ENCODE measurements at regions not wholly inside any gene's neighbourhood (a gene's known extent, or its start where the extent isn't known, plus 50 kb on each side); places are given as distances from the start of the nearest gene placed in this dataset.
"Not testable (repeated sequence)": the region's sequence is repeated elsewhere in the genome, so short reads cannot be mapped to it uniquely, and the experiment has no call there.

DNA sequence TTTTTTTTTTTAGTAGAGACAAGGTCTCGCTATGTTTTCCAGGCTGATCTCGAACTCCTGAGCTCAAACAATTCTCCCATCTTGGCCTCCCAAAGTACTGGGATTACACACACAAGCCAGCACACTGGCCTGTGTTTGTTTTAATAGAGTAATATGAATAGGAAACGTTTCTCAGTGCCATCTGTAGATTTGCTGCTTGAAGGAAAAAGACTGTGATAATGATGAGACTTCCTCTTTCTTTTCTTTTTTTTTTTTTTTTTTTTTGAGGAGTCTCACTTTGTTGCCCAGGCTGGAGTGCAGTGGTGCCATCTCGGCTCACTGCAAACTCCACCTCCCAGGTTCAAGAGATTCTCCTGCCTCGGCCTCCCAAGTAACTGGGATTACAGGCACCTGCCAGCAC, 74.7 kb upstream of the ATL2 start:
- not testable (repeated sequence) for DNase-seq (ENCODE audit: low read depth in 2 of 3, low spot score in 2 of 3)

DNA sequence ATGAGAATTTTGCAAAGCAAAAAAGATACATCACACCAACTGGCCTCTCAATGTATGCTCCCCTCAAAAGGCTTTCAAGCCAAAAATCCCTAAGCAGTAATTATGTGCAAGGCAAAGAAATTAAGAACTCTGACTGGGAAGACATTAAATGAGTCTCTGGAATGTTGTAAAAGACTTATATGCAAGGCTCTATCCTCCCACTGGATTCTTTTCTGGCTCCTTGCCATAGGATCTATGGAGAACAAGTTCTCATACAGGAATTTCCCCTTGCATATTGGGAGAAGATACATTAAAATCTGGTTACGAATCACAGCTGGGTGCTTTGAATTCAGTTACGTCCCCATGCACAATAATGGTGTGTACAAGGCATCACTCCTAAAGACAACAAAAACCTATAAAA, 73.4 kb upstream of the ATL2 start:
- no peak for DNase-seq (ENCODE audit: low read depth in 2 of 3, low spot score in 2 of 3)

DNA sequence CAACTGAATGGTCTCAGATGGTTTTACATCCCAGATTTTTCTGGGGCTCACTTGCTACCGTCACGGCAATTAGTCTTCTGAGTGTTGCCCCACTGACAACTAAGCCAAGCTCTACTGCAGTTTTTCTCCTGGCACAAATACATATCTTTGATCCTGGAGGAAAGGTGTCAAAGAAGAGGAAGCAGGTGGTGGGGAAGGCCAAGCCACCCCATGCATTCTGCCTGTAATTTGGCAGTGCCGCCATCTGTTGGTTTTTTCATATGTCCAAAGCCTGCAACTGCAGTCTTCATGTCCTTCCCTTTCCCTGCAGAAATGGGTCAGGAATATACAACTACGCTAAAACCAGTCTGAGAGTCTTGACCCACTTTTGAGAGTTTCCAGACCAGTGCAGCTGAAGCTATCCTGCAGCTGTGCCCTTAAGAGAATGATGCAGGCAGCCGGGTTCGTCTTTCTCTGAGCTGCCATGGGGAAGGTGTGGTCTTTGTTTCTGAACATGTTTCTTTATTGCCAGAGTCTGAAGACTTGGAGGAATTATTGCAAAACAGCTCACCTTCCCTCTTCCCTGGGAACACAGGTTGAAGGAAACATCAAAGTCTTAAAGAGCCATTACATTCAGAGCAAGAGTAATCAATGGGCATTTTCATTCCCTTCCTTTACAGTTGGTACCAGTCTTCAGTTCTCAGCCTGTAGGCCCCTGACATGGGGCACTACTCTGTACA, 71.8 kb upstream of the ATL2 start:
- no peak for DNase-seq (ENCODE audit: low read depth in 2 of 3, low spot score in 2 of 3)

DNA sequence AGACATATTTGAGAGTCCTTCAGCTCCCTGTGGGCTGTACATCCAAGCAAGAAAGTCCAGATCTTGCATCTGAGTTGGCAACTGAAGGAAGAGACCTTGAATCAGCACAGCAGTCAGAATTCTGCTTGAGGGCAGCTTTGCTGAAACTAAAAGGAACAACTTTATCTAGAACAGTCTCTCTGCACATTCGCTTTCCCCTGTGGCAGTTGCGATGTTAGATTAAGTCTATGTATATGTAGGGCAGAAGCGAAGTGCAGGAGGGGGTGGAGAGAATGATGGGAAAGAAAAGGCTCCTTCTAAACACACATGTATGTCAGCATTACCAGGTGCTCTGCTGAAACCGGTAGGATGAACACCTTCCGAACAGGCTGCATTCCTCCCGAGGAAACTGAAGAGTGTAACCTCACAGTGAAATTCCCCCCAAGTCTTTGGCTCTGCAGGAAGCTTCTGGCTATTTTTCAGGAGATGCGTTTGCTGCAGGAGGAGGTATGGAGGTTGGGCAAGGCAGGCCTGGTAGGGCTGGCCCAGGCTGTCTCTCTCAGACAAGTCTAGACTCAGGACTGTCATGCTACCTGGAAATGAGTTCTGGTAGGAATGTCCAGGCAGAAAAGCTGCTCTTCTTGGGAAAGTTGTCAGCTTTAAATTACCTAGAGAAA, 70.0 kb upstream of the ATL2 start:
- no peak for DNase-seq (ENCODE audit: low read depth in 2 of 3, low spot score in 2 of 3)

DNA sequence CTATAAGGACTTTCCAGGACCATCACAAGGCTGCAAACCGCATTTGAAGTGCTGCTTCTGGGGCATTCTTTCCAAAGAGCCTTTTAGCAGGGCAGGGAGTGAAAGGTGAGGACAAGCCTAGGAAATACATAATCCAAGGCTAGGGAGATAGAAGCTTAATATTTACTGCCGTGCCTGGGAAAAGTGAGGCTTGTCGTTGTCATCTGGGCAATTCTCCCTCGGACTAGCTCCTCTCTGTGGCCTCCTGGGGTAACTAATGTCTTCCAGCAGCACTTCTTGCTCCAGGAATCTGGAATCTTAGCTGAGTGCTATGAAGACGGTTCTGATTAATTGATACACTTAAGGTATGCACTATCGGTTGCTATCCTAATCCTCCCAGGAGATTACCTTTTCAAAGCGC, 69.3 kb upstream of the ATL2 start:
- DNase-seq (ENCODE audit: low read depth in 2 of 3, low spot score in 2 of 3): no peak

DNA sequence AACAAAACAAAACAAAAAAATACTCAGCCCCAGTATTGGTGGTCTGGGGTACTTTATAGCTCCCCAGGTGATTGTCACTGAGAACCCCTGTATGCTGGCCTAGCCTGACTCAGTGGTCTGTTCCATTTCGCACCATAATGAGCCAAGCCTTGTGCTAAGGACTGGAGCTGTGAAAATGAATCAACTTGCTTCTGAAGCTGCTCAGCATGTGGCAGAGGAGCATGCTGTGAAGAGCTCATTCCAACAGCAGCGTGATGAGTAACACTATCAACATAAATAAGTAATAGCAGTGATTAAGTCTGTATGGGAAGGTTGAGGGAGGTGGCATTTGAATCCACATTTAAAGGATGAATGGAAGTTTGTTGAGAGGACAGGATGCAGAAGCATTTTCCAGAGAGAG, 67.2 kb upstream of the ATL2 start:
- no peak for DNase-seq (ENCODE audit: low read depth in 2 of 3, low spot score in 2 of 3)

DNA sequence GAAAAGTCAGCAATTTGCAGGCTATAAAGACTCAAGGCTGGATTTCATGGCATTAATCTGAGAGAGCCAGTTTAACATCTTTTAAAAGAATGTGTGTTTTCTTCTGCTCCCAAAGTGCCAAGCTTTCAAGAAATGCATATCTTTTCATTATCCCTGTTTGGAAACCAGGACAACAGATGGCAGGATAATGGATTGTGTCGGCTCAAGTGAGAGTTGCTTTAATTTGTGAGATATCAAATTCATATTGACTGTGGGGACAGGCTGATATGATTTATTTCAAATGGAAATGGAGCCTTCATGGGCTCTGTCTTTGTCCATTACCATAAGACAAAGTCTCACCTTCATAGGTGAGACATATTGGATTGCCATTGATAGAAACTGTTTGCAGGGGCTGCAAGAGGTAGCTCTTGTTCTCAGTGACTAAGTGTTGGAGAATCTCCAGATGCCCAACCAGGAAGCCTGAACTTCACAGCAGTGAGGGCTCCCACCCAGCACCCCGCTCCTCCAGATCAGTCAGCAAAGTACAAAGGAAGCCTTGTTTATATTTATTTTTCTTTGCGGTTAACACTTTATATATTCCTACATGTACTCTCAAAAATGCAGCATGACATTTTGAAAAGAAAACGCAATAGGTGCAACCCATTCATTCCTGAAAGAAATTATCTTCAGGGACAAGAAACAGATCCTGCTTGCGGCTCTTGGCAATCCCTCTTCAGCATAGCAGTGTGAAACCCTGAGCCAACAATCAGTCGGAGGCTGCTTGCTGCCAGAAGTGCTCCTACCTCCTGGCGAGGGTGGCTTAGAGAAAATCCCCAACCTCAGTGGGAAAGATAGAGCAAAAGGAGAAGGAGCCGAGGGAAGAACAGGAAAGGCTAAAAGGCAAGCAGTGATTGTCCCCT, 65.8 kb upstream of the ATL2 start:
- no peak for DNase-seq (ENCODE audit: low read depth in 2 of 3, low spot score in 2 of 3)

DNA sequence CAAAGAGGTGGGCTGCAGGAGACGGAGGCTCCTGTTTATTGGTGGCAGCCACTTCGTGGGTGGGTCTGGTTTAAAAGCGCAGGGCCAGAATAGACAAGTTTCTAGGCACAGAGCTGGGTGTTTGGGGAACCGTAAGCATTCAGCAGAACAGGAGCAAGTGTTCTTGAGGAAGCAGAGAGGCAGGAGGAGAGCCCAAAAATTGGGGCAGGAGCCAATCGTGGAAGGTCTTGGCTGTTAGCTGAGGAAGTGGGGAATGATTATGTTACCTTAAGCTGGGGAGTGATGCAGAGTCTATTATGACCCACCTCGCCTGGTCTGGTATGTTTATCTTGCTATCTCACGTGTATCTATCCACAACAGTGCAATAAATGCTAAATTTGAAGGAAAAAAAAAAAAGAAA, 64.3 kb upstream of the ATL2 start:
- no peak for DNase-seq (ENCODE audit: low read depth in 2 of 3, low spot score in 2 of 3)

DNA sequence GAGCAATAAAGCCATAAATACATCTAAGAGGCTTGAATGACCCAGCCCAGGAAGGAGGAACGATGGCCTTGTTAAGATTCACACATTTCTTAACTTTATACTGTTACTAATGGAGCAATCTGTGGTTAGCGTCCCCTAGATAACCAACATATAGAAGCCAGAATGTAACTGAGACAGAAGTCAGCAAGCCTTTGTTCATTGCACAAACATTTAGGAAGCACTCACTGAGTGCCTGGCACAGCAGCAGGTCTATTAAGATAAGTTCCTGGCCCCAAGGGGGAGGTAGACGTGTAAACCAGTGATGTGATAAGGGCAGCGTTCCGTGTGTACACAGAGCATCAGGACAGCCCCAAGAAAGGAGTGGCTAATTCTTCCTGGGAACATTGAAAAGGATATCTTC, 63.6 kb upstream of the ATL2 start:
- no peak for DNase-seq (ENCODE audit: low read depth in 2 of 3, low spot score in 2 of 3)

DNA sequence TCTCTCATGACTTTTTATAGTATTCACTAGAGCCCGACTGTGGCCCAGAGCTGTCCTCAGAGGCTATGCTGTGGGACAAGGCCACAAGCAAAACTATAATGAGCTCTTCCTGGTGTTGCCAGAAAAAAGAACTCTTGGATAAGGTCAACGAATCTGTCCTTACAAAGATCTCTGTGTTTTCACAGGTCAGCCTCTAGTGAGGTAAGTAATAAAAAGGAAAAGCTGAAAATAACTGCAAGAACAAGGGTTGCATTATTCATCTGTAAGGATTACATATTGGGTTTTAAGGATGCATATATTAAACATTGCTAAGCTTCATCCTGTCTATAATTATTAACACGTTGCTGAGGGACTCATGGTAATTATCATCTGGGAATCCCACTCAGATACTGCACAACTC, 62.8 kb upstream of the ATL2 start:
- no peak for DNase-seq (ENCODE audit: low read depth in 2 of 3, low spot score in 2 of 3)

DNA sequence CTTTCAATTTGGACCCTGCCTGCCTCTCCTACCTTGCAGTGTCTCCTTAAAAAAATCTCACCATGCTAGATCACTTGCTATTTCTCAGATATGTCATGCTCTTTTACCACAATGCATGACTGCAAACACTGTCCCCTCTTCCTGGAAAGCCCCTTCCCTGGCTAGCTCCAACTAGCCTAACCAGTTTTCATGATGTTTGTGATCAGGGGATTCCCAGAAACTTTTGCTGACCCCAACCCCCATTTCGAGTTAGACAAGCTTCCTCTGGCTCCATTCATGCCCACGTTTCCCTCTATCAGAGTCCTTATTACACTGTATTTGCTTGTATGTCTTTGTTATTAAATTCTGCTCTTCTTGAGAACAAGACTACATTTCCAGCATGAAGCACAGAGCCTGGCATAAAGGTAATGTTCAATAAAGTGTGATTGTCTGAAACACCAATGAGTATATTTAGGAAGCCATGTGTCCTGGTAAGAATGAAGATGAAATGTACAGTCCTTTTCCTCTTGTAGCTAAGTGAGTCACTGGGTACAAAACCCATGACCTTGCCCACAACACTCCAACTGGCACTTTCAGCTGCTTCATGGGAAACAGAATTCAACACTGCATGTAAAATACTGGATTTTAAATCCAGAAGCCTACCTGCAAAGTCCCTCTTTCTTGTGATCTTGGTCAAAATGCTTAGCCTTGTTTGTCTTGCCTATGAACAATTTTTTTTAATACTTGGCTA, 62.0 kb upstream of the ATL2 start:
- peak in 1 of 3 experiments; percentile 7 for DNase-seq (ENCODE audit: low read depth in 2 of 3, low spot score in 2 of 3)

DNA sequence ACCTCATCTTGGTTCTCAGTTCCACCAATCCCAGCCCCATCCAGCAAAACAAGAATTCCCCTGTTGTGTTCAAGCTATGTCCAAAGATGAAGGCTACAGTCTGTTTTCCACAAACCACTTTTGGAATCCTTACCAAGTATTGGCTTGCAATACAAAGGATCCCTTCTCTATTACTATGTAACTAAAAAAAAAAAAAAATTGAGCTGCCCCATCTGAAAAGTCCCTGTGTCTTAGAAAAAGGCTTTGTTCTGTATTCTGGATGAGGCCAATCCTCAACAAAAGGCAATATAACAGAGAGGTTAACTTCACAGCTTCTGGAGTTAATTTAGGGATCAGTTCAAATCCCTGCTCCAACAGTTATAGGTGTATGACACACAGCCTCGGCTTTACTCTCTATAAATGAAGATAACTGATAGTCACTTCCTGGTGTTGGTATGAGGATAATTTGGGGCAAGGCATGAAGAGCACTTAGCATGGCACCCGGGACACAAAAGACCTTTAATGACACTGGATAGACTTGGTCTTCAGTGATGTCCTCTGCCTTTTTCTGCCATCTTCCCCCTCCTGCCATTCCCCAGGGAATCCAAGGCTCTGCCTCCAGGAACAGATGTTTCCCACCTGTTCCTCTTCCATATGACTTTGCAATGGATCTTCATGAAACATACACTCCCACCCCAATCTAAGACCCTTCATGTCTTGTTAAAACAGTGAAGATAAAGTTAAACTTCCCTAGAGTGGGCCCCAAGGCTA, 61.2 kb upstream of the ATL2 start:
- DNase-seq (ENCODE audit: low read depth in 2 of 3, low spot score in 2 of 3): no peak

DNA sequence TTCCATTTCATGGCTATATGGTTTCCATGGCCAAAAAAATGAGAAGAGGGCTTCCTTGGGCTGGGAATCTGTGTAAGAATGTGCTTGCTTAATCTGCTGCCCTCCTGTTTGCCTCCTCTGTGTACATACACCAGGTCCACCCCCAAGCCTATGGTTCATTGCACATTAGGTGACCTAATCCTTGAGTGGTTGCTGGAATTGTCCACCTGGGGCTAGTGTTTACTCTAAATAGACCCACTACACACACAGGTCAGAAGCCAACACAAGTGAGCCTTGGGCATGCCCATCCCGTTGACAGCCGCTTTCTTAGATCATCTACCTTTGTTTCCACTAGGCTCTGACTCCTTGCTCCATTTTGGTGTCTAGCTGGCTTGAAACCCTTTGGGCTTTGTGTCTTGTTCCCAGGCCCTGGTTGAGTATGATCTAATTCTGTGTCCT, 59.2 kb upstream of the ATL2 start:
- DNase-seq (ENCODE audit: low read depth in 2 of 3, low spot score in 2 of 3): no peak

DNA sequence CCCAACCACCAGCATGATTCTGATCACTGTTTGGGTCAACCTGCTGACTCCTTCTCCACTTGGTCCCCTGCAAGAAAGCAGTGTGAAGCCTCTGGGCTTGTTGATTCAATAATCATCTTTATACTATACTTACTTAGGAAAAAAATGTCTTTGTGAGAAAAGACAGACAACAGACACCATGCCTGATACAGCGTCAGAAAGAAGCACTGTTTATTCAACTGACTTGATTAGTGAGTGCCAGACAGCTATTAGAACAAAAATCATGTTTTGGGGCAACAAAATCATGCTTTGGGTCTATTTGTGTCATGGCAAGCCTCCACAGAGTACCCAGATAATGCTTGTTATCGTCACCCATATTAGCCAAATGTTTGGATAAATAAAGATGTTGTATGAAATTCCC, 58.7 kb upstream of the ATL2 start:
- no peak for DNase-seq (ENCODE audit: low read depth in 2 of 3, low spot score in 2 of 3)

DNA sequence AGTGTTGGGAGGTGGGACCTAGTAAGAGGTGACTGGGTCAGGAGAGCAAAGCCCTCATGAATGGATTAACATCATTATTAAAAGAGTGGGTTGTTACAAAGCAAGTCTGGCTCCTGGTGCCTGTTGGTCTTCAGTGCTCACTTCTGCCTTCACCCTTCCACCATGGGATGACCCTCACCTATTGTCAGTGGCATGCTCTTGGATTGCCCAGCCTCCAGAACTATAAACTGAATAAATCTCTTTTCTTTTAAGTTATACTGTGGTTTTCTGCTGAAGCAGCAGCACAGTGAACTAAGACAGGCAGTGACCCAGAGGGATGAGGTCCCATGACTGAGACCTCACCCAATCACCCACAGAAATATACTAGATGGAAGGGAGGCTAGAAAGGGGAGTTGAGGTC, 57.5 kb upstream of the ATL2 start:
- DNase-seq (ENCODE audit: low read depth in 2 of 3, low spot score in 2 of 3): no peak

DNA sequence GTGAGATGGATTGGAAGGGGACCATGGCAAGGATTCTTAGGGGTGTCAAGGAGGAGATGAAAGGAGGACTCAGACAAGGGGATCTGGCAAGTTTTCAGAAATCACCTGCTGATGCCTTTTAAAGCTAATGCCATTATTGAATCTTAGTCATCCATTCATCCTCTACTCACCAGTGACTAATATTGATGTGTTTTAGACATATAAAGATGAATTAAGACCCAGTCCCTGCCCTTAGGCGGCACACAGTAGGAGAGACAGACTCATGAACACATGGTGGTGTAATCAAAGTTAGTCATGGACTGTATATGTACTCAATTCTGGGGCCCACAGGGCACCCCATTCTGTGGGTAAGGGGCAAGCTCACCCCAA, 56.5 kb upstream of the ATL2 start:
- DNase-seq (ENCODE audit: low read depth in 2 of 3, low spot score in 2 of 3): no peak

DNA sequence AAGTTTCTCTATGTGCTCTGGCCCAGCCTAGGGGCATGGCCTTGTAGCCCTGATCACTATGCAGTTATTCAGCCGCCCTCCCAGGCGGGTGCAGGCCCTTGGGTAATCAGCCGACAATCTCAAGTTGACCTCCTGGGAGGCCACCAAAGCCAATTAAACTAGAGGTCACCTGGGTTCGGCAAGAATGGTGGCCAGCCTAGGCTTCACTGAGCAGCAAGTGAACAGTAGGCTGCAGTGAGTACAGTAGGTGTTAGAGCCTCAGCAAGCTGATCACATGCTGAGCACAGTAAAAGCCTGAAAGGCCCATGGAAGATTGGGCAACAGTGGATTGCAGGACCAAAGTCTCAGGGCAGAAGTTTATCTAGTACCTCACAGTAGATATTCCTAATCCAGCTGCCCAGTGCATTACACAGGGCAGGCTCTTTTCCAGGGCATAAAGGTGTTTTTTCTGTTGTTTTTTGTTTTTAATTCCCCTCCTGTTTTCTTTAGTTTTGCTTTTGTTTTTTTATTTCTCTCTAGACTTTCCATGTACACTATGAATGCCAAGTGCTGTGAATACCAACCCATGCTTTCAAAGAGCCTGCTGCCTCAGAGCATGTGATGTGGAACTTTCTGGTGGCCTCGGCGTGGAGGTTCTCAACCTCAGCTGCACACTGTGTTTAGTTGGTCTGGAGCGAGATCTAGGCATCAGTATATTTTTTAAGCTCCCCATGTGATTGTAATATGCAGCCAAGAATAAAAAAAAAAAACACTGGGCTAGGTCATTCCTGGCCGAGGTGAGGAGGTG, 55.9 kb upstream of the ATL2 start:
- no peak for DNase-seq (ENCODE audit: low read depth in 2 of 3, low spot score in 2 of 3)

DNA sequence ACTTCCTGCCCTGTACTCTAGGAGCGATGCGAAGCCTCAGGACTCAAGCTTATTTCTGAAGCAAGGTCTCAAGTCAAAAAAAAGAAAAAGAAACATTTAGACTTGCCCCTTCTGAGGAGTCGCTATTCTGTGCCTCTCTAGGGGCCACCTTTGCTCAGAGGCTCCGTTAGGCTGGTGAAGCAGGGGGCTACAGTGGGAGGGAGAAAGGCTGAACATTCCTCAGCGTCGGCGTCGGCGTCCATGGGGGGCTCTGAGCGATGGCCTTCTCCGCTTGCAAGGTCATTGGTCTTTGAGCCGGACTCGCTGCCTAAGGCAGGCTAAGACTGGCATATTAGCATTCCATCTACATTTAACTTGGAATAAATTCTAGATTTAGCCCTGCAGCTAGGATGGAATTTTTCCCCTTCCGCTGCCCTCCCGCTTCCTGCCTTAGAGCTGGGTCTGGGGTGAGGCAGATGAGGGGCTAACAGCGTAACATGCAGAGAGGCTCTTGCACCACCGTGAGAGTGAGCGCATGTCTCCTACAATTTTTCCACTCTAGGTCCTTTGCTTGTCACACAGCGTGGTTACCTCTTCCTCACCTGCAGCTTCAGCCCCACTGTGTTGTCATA, 53.6 kb upstream of the ATL2 start:
- no peak for DNase-seq (ENCODE audit: low read depth in 2 of 3, low spot score in 2 of 3)

DNA sequence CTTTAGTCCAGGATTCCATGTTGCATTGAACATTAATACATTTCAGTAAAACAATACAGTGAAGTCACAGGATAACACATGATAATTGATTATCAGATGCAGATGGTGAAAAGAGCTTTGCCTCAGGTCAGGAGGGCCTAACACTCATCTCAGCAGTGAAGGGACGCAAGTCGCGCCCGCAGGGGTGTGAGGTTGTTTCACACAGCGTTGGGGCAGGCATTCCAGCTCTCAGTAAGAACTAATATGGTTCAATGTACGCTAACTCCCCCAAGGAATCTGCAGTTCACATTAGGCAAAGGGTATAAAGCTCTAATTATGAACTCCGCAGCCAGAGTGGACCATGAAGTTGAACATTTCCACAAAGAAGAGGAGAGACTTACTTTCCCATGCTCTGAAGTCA, 53.1 kb upstream of the ATL2 start:
- no peak for DNase-seq (ENCODE audit: low read depth in 2 of 3, low spot score in 2 of 3)

DNA sequence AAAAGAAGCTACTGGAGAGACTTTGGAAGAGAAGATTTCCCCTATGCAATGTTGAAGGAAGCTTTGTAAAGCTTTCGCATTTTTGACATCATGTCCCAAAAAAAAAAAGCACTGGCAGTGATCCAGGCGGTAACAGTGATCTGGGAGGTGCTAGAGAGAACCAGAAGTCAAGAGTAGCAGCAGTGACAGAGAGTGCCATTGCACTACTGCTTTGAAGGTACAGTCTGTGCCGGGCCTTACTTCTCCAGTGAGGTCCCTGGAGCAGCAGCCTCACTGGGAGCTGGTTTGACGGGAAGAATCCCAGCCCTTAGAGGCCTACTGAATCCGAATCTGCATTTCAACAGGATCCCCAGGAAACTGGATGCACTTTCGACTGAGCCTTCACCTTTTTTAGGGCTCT, 50.9 kb upstream of the ATL2 start:
- DNase-seq (ENCODE audit: low read depth in 2 of 3, low spot score in 2 of 3): no peak
